ENCODE measurements at regions not wholly inside any gene's neighbourhood (a gene's known extent, or its start where the extent isn't known, plus 50 kb on each side); places are given as distances from the start of the nearest gene placed in this dataset.

DNA sequence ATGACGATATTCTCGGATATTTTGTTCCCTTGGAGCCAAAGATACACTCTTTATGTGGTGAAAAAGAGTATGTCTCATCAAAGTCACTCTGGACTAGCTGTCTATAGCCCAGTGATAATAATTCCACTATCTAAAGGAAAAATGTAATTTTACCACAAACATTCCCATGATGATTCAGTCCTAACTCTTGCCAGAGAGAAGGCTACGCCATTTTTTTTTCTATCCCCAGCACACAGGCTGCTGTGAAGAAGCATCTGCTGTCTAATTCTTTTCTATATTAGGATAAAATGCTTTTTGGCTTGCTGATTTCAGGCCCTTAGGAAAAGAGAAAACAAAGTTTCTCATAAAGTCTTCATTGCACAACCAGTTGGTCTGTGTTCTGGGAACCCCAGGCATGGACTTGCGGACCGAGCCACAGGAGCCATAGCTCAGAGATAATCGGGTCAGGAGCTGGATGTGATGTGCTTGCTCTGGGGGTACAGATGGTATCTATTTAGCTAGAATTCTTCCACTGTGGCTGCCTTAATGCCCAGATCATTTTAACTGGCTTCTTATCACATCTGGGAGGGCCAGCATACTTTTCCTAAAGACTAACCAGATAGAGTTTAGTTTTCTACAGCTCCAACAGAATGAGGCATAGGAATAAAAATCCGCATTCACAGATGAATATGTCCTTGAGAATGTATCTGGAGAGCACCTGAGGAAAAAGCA lies 683.7 kb upstream of the ID4 start:
- H4K20me1 ChIP-seq (ENCODE audit: insufficient read depth, low read length) = no peaks in the 10 kb centered on the region
- H3K9me2 ChIP-seq (replicated peaks; ENCODE audit: insufficient read depth, low read length) = no peaks in the 10 kb centered on the region
- H3K36me3 ChIP-seq (replicated peaks; ENCODE audit: insufficient read depth, low read length) = no peaks in the 10 kb centered on the region
- no peaks in the 10 kb centered on the region for H3K79me2 ChIP-seq (ENCODE audit: low read length)
- TF ChIP-seq EZH2phosphoT487 (IDR thresholded peaks at IDR 0.05; ENCODE audit: low read length) (no peak), EZH2 (optimal IDR thresholded peaks at IDR 0.05; ENCODE audit: low read depth, low read length) (no peak)
- TF ChIP-seq, protein P1, sequence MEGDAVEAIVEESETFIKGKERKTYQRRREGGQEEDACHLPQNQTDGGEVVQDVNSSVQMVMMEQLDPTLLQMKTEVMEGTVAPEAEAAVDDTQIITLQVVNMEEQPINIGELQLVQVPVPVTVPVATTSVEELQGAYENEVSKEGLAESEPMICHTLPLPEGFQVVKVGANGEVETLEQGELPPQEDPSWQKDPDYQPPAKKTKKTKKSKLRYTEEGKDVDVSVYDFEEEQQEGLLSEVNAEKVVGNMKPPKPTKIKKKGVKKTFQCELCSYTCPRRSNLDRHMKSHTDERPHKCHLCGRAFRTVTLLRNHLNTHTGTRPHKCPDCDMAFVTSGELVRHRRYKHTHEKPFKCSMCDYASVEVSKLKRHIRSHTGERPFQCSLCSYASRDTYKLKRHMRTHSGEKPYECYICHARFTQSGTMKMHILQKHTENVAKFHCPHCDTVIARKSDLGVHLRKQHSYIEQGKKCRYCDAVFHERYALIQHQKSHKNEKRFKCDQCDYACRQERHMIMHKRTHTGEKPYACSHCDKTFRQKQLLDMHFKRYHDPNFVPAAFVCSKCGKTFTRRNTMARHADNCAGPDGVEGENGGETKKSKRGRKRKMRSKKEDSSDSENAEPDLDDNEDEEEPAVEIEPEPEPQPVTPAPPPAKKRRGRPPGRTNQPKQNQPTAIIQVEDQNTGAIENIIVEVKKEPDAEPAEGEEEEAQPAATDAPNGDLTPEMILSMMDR (IDR thresholded peaks at IDR 0.05; ENCODE audit: low read length) = no peak
- H3K27me3 ChIP-seq (replicated peaks; ENCODE audit: insufficient read depth, low read length) = no peaks in the 10 kb centered on the region
- DNase-seq = no peak
- no peak overlapping the region for H3K9ac ChIP-seq (ENCODE audit: low read length)
- H3K27ac ChIP-seq (ENCODE audit: low read length) = no peak overlapping the region
- no peaks in the 10 kb centered on the region for H3F3A ChIP-seq (ENCODE audit: insufficient read depth, low read length)
- no peak overlapping the region for H2AFZ ChIP-seq (ENCODE audit: low read length)
- no peak overlapping the region for H3K4me2 ChIP-seq (ENCODE audit: low read depth, low read length)
- no peak overlapping the region for H3K4me3 ChIP-seq (ENCODE audit: low read length)
- H3K9me3 ChIP-seq (replicated peaks; ENCODE audit: insufficient read depth, low read length) = no peaks in the 10 kb centered on the region
- no peaks in the 10 kb centered on the region for H3K4me1 ChIP-seq (ENCODE audit: low read length)

DNA sequence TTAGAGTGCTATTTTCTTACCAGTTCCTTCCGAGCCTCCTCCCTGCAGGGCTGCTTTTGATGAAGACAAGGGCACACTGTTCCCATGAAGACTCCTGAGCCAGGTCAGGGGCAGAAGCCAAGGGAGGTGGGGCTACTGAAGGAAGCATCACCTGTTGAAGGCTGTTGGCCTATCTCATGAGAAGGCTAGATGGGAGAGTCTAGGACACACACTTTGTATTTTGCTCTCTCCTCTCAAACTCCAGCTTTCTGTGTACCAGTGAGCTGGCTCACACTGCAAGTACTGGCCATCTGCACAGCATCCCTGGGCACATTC lies 683.2 kb upstream of the ID4 start:
- H3K9me2 ChIP-seq (replicated peaks; ENCODE audit: insufficient read depth, low read length) = no peaks in the 10 kb centered on the region

DNA sequence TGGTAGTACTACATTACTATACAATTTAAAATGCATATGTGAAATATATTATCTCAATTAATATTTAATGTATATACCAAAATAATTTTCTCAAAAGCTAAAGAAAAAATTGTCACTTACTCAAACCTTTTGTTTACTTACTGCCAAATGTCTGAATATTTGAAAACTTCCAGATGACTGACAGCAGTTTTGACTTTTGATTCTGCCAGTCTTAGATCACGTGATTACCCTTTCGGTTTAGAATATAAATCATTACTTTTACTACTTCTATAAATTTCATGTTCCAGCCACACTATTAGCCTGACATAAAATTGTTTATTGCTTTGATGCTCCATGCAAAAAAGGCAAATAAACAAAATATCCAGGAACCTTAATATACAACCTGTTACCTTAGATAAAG lies 680.7 kb upstream of the ID4 start:
- no peaks in the 10 kb centered on the region for H3K27me3 ChIP-seq (replicated peaks; ENCODE audit: insufficient read depth, low read length)
- H3K4me3 ChIP-seq (ENCODE audit: low read length) = no peak overlapping the region
- no peaks in the 10 kb centered on the region for H3K79me2 ChIP-seq (ENCODE audit: low read length)
- no peak overlapping the region for H3K27ac ChIP-seq (ENCODE audit: low read length)
- no peaks in the 10 kb centered on the region for H4K20me1 ChIP-seq (ENCODE audit: insufficient read depth, low read length)
- no peaks in the 10 kb centered on the region for H3K9me3 ChIP-seq (replicated peaks; ENCODE audit: insufficient read depth, low read length)
- H2AFZ ChIP-seq (ENCODE audit: low read length) = no peak overlapping the region
- no peak for TF ChIP-seq EZH2 (optimal IDR thresholded peaks at IDR 0.05; ENCODE audit: low read depth, low read length)
- TF ChIP-seq, protein P1 (IDR thresholded peaks at IDR 0.05; ENCODE audit: low read length) = no peak
- TF ChIP-seq EZH2phosphoT487 (IDR thresholded peaks at IDR 0.05; ENCODE audit: low read length) = no peak
- H3K36me3 ChIP-seq (replicated peaks; ENCODE audit: insufficient read depth, low read length) = no peaks in the 10 kb centered on the region
- no peak overlapping the region for H3K9ac ChIP-seq (ENCODE audit: low read length)
- H3K4me1 ChIP-seq (ENCODE audit: low read length) = no peaks in the 10 kb centered on the region
- H3K4me2 ChIP-seq (ENCODE audit: low read depth, low read length) = no peak overlapping the region
- no peaks in the 10 kb centered on the region for H3K9me2 ChIP-seq (replicated peaks; ENCODE audit: insufficient read depth, low read length)
- DNase-seq = no peak
- no peaks in the 10 kb centered on the region for H3F3A ChIP-seq (ENCODE audit: insufficient read depth, low read length)

More for the DNA sequence above, 683.2 kb upstream of the ID4 start:
- TF ChIP-seq, protein P1 (IDR thresholded peaks at IDR 0.05; ENCODE audit: low read length) = no peak
- TF ChIP-seq EZH2 (optimal IDR thresholded peaks at IDR 0.05; ENCODE audit: low read depth, low read length) = no peak
- no peak for TF ChIP-seq EZH2phosphoT487 (IDR thresholded peaks at IDR 0.05; ENCODE audit: low read length)
- no peaks in the 10 kb centered on the region for H3F3A ChIP-seq (ENCODE audit: insufficient read depth, low read length)
- H3K79me2 ChIP-seq (ENCODE audit: low read length) = no peaks in the 10 kb centered on the region
- H3K36me3 ChIP-seq (replicated peaks; ENCODE audit: insufficient read depth, low read length) = no peaks in the 10 kb centered on the region
- H3K27ac ChIP-seq (ENCODE audit: low read length) = no peak overlapping the region
- DNase-seq = no peak
- H3K27me3 ChIP-seq (replicated peaks; ENCODE audit: insufficient read depth, low read length) = no peaks in the 10 kb centered on the region
- H3K4me3 ChIP-seq (ENCODE audit: low read length) = no peak overlapping the region
- no peak overlapping the region for H3K4me2 ChIP-seq (ENCODE audit: low read depth, low read length)
- no peaks in the 10 kb centered on the region for H4K20me1 ChIP-seq (ENCODE audit: insufficient read depth, low read length)
- H2AFZ ChIP-seq (ENCODE audit: low read length) = no peak overlapping the region
- H3K9ac ChIP-seq (ENCODE audit: low read length) = no peak overlapping the region
- no peaks in the 10 kb centered on the region for H3K9me3 ChIP-seq (replicated peaks; ENCODE audit: insufficient read depth, low read length)
- no peaks in the 10 kb centered on the region for H3K4me1 ChIP-seq (ENCODE audit: low read length)

All from MM.1S (cell line).